Stimulated activated CD8-positive, alpha-beta memory T cell treated with anti-CD3 and anti-CD28 coated beads, Interleukin-12 subunit alpha, Interleukin-12 subunit beta, amount 100 ng/mL, for 24 hours (primary cell): ENCODE measurements at regions not wholly inside any gene's neighbourhood (a gene's known extent, or its start where the extent isn't known, plus 50 kb on each side); places are given as distances from the start of the nearest gene placed in this dataset.

ENCODE experiments used
- DNase-seq: peaks from one replicate; pipeline ENCODE4 v3.0.0-alpha.2; 2020; ENCODE audit errors: extremely low read depth

DNA sequence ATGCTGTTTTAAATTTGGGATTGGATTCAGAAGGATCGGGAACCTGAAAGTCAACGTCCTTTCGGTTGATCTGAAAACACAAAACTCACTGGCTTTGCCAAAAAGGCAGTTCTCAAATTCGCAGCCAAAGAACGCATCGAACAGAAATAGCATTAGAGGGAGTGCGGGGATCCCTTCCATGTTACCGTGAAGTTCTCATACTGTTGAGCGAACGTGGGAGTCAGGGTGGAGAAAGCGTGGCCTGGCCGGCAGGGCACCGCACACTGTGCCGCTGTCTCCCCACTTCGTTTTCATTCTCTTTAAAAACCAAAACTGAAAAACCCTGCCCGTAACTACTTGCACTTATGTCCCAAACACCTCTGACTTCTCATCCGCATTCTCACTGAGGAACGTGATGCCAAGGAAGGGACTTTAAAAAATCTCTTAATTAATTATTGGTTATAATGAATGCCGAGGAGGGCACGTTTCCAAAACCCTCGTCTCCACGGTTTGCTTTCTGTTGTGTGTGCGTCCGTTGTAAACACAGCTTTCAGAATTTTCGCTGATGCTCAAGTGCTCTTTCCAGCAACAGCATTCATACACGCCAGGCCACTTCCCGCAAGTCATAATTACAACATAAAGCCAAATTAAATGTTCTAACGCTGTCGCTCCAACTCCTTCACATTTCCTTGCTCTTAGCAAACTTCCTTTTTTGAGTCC, 60.9 kb upstream of the TWIST2 start:
- no peak for DNase-seq

GRCh38 chr2:238787501-238787900, 60.4 kb upstream of the TWIST2 start:
- DNase-seq: no peak

- DNase-seq: no peak
Observed at GRCh38 chr2:238789317-238789806, 58.5 kb upstream of the TWIST2 start.

DNA sequence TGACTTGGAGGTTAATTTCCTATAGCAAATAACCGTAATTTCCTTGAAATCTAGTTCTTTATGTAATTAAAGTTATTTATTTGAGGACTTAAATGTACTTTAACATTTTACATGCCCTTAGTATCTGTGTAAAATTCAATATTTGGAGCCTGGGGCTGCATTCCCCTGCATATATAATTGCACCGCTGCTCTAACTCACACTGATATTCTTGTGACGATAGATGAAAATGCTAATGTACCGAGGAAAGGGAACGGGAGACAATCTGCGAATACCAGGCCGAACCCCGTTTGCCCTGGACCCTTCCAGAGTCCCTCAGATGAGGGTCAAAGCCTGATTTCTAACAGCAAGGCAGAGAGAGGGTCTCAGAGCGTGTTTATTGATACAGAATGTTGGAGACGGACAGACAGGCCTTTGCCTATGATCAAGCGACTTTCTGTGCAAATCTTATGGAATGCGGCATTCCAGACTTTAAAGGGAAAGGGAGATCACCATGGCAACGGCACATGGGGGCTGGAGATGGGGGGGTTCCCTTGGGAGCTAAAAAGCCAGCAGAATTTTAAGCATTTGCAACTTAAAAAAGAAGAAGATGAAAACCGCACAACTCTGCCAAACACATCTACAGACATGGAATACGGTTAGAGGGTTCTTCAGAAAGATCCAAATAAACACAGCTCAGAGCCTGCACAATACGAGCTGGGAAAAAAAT, 57.6 kb upstream of the TWIST2 start:
- no peak for DNase-seq

DNA sequence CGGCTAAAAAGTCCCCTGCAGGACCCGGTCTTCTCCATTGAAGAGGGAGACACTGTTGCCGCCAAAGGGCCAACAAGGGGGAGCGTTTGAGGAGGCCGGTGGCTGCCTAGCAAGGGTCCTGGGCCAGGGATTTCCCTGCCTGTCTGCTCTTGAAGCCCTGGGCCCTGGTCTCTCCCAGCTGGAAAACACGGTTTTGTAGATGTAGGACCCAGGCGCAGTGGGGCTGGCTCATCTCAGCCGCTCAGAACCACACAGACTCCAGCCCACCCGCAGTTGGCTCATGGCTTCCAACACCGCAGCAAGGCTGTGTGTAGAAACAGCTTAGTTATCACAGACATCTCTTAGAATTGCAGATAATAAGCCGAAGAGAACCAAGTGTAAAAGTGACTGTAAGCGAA, 57.1 kb upstream of the TWIST2 start:
- DNase-seq: no peak

DNA sequence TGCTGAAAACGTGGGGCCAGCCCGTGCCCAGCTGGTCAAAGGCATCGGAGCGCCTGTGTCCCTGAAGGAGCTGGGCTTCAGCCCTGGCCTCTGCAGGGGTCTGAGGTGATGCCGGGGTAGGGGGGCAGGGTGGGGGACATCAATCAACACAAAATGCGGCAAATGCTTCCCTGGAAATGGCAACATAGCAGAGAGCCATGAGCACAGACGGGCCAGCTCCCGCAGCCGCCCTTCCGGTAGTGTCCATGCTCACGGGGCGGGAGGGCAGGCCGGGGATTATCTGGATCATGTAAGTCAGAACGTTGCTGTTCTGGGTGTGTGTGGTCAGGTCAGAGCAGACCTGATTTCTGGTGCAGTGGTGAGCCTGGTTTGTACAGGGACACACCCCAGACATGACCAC, 56.5 kb upstream of the TWIST2 start:
- no peak for DNase-seq

GRCh38 chr2:238793306-238793705, 54.6 kb upstream of the TWIST2 start:
- no peak for DNase-seq

GRCh38 chr2:238793801-238794449, 54.0 kb upstream of the TWIST2 start:
- DNase-seq: no peak

DNA sequence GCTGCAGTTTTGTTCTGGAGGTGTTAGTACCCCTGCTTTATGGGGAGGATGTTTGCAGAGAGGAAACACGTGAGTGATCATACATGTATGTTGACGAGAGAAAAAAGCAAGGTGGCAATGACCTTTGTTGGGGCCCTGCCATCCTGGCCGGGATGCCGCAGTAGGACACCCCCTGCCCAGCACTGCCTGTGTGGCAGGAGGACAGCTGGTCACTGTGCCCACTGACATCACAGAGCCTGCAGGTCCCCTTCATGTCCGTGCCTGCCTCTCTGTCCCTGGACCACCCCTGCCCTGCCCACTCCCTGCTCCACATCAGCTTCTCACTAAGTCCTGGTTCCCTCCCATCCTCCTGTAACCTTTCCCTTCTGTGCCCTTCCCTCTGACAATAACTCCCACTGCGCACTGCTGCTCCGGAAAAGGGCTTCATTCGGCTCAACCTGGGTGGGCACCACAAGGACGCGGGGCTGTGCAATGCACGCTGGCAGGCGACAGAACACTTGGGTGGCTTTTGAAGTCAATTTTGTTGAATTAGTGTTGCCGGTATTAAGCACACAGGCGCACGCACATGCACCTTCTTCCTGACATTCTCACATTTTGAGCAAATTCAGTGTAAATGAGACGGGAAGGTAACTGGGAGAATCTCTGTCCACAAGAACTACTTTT, 51.5 kb upstream of the TWIST2 start:
- DNase-seq: no peak

DNA sequence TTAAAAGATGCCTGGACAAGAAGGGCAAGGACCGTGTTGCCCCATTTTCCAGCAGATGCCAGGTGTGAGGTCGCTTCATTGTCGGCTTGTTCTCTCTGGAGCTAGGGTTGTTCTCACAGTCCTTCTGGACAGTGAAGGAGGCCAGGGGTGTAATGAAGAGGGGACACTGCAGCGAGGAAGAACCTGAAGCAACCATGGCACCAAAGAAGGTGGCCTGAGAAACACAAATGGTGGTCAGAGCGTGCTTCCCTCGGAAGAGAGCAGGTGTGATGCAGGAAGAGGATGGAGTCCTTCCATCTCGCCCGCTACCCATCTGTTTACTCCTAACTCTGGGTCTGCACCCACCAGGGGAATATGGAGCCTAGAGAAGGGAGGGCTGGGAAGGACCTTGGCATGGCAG, 50.3 kb upstream of the TWIST2 start:
- no peak for DNase-seq
